Naive B cell (primary cell): ENCODE measurements at regions not wholly inside any gene's neighbourhood (a gene's known extent, or its start where the extent isn't known, plus 50 kb on each side); places are given as distances from the start of the nearest gene placed in this dataset.
A peak's percentile ranks its signal among the peaks of the same experiment; 100 is the strongest.

Experiments
- ATAC-seq, 2 donors: fragments of 150-1000 bp; cut with Tn5 transposase; 2 replicates each; pipeline ENCODE4 v1.10.0; 2021; ENCODE audit warnings: low read depth in 2 of 2, mild to moderate bottlenecking in 2 of 2, moderate library complexity in 2 of 2
- DNase-seq: peaks from one replicate; pipeline ENCODE4 v3.0.0; 2022
- H3K27ac Mint-ChIP-seq, 6 donors: one replicate each; pipeline ENCODE4 v1.8.0; 2020 to 2022; ENCODE audit warnings: mild to moderate bottlenecking in 6 of 6, mixed read lengths in 6 of 6, moderate library complexity in 5 of 6, inconsistent platforms in 2 of 6
- H3K27me3 Mint-ChIP-seq, 3 donors: one replicate each; pipeline ENCODE4 v1.8.0; 2021 to 2022; ENCODE audit warnings: mixed read lengths in 3 of 3, mild to moderate bottlenecking in 1 of 3
- H3K36me3 Mint-ChIP-seq, 2 donors: one replicate each; pipeline ENCODE4 v1.8.0; 2020 to 2022; ENCODE audit warnings: mixed read lengths in 2 of 2, inconsistent platforms in 1 of 2, mild to moderate bottlenecking in 1 of 2
- H3K4me1 Mint-ChIP-seq, 3 donors: one replicate each; pipeline ENCODE4 v1.8.0; 2020 to 2022; ENCODE audit warnings: mixed read lengths in 3 of 3, inconsistent platforms in 1 of 3, mild to moderate bottlenecking in 1 of 3, moderate library complexity in 1 of 3
- H3K4me3 Mint-ChIP-seq, 8 donors: one replicate each; pipeline ENCODE4 v1.8.0; 2020 to 2022; ENCODE audit warnings: mild to moderate bottlenecking in 8 of 8, mixed read lengths in 8 of 8, moderate library complexity in 8 of 8, inconsistent platforms in 2 of 8
- H3K9me3 Mint-ChIP-seq, 7 donors: one replicate each; pipeline ENCODE4 v1.8.0; 2020 to 2022; ENCODE audit warnings: mixed read lengths in 7 of 7, mild to moderate bottlenecking in 5 of 7, inconsistent platforms in 2 of 7, moderate library complexity in 1 of 7

DNA sequence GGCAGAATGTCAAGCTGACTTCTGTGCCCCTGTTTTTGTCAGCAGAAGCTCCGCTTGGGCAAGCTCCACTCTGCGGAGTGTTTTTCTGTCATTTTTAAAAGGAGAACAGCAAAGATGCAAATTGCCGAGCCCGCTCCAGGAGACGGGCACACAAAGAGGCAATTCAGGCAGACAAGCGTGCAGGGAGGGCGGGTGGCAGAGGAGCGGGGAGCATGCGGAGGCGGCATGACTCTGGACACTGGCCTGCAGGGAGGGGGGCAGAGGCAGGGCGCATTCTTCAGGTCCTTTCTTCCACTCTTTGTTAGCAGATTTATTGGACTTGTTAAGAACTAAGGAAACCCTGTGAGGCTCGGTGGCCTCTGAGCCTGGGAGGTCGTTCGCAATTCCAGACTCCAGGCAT is 187.3 kb upstream of the RMST start:
- peak in 1 of 2 donors; percentile 37 for ATAC-seq

DNA sequence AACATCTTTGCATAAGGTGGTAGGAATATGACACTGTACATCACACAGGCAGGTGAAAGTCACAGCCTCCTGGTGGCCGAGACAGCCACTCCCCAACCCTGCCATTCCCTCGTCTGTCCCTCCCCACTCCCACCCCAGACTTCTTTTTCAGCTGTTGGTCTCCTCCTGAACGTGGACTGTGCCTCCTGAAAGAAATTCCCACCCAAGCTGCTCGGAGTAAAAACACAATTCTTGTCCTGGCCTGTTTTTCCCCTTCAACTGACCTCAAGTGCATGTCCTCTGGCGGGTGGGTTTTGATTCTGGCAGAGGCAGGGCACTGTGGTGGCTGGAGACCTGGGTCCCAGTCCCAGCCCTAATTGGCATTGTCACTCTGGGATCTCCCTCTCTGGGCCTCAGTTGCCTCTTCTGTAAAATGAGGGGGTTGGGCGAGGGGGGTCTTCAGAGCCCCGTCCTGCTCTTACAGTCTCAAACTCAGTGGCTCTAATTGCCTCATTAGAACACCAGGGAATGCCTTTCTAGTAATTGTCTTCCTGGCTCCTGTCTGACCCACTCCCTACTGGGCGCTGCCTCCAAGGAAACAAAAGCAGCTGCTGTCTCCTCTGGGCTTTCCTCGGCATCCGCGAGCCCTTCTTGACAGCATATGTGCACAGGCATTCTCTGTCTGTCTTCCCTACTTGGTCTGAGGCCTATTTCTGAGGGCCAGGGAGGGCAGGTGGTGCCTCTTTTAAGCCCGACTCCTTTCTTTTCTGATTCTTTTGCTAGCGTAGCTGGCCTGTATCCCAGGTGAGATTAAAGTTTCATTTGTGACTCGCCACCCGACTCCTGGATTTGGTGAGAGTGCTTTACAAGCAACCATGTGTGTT is 186.6 kb upstream of the RMST start:
- peak overlapping the region in 2 of 6 donors; percentile 52 to 71 for H3K27ac Mint-ChIP-seq
- peaks cover 5 to 21% (median 9%) of the 10 kb centered on the region in 3 donors for H3K4me1 Mint-ChIP-seq
- ATAC-seq (no peak), DNase-seq (no peak)
- H3K4me3 Mint-ChIP-seq = peak overlapping the region in 3 of 8 donors; percentile 9 to 59 (median 41)
- peaks cover 30 to 52% (median 32%) of the 10 kb centered on the region in 3 donors for H3K27me3 Mint-ChIP-seq
- H3K36me3 Mint-ChIP-seq = no peaks in the 10 kb centered on the region
- peaks cover 0 to 16% (median 2%) of the 10 kb centered on the region in 7 donors for H3K9me3 Mint-ChIP-seq

More for the DNA sequence above, 187.3 kb upstream of the RMST start:
- Mint-ChIP-seq H3K36me3 (no peaks in the 10 kb centered on the region), H3K4me3 (peak overlapping the region in 5 of 8 donors; percentile 13 to 71 (median 59)), H3K9me3 (peaks cover 0 to 22% (median 2%) of the 10 kb centered on the region in 7 donors), H3K4me1 (peaks cover 5 to 21% (median 9%) of the 10 kb centered on the region in 3 donors), H3K27me3 (peaks cover 27 to 56% (median 32%) of the 10 kb centered on the region in 3 donors), H3K27ac (peak overlapping the region in 1 of 6 donors; percentile 32)
- DNase-seq = no peak

DNA sequence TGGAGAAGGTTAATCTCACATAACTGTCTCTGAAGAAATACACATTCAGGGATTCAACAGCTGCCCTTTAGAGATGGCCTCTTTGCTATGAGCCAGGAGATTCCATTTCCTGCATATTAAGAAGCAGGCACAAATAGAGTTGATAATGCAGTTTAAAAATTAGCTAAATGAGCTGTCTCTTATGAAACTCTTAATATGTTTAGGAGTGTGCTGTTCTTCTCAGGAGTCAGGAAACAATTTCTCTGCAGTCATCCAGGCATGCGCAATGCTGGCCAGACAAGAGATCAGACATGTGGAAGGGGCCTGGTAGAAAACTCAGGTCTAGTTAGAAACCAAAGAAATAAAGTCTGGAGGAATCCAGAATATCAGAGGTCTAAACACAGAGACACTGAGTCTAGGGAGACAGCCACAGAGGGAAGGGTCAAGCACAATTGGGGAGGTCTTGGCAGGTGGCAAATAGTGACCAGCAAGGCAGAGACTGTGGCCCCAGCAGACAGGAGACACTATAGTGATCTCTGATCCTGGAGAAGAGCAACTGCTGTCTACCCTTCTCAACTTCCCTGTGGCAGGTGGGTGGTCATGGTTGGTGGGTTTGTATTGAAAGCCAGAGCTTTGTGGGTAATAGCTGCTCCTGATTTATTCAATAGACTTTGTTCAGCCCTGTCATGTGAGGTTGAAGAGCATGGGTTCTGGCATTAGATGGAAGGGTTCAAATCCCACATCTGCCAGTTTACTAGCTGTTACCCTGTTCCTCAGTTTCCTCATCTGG is 185.8 kb upstream of the RMST start:
- peaks cover 0 to 12% (median 0%) of the 10 kb centered on the region in 7 donors for H3K9me3 Mint-ChIP-seq
- H3K4me3 Mint-ChIP-seq = peak overlapping the region in 1 of 8 donors; percentile 35
- ATAC-seq (no peak), DNase-seq (no peak)
- H3K4me1 Mint-ChIP-seq = peaks cover 5 to 21% (median 9%) of the 10 kb centered on the region in 3 donors
- H3K36me3 Mint-ChIP-seq = no peaks in the 10 kb centered on the region
- H3K27ac Mint-ChIP-seq = peak overlapping the region in 2 of 6 donors; percentile 52 to 57
- H3K27me3 Mint-ChIP-seq = peaks cover 30 to 50% (median 32%) of the 10 kb centered on the region in 3 donors

DNA sequence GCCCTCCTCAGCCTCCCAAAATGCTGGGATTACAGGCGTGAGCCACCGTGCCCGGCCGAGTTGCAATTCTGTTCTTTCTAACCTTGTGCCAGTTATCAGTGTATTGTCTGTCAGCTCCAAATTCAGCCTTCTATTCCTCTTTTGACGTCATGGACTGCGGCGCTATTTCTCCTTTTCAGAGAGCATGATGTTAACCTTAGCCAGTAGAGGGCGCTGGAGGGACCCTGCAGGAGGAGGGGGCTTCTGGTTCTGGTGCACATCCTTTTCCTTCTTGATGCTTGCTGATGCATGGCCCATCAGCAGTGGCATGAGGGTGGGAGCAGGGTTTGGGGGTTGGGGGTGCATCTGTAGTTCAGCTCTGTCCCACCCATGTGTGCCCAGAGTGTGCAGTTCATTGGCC is 179.3 kb upstream of the RMST start:
- DNase-seq (no peak), ATAC-seq (no peak)
- Mint-ChIP-seq H3K27ac (no peak overlapping the region), H3K9me3 (peaks cover 0 to 4% (median 0%) of the 10 kb centered on the region in 7 donors), H3K4me3 (no peak overlapping the region), H3K36me3 (no peaks in the 10 kb centered on the region), H3K4me1 (no peaks in the 10 kb centered on the region), H3K27me3 (peaks cover 14 to 29% (median 19%) of the 10 kb centered on the region in 3 donors)

DNA sequence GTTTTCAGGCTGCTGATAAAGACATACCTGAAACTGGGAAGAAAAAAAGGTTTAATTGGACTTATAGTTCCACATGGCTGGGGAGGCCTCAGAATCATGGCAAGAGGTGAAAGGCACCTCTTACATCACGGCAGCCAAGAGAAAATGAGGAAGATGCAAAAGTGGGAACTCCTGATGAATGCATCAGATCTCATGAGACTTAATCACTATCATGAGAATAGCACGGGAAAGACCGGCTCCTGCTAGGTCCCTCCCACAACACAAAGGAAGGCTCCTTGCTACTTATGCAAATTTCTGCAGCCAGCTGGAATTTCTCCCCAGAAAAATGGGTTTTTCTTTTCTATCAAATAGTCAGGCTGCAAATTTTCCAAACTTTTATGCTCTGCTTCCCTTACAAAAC is 174.1 kb upstream of the RMST start:
- Mint-ChIP-seq H3K4me3 (no peak overlapping the region), H3K9me3 (no peaks in the 10 kb centered on the region), H3K4me1 (peaks cover 21 to 32% (median 28%) of the 10 kb centered on the region in 3 donors), H3K36me3 (no peaks in the 10 kb centered on the region), H3K27me3 (peaks cover 0 to 12% (median 5%) of the 10 kb centered on the region in 3 donors), H3K27ac (peak overlapping the region in 1 of 6 donors; percentile 20)
- no peak for ATAC-seq
- DNase-seq = no peak

DNA sequence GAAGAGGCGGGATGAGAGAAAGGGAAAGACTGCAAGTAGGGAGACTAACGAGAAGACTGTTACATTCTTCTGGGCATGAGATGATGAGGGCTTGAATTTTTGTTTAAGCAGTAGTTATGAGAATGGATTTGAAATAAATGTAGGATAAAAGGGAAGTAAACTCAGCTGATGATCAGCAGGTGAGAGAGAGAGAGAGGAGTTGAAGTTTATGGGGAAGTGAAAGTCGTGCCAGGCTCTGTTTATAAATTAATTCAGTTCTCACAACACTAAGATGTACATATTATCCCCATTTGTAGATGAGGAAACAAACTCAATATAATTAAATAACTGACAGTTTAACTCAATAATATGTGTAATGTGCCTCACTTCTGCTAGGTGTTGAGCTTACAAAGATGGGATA is 170.0 kb upstream of the RMST start:
- Mint-ChIP-seq H3K9me3 (peaks cover 2 to 16% (median 11%) of the 10 kb centered on the region in 7 donors), H3K4me1 (peaks cover 24 to 35% (median 30%) of the 10 kb centered on the region in 3 donors), H3K27me3 (peaks cover 0 to 4% (median 0%) of the 10 kb centered on the region in 3 donors), H3K4me3 (peak overlapping the region in 5 of 8 donors; percentile 3 to 50 (median 17)), H3K36me3 (peaks cover 2 to 4% of the 10 kb centered on the region in 2 donors), H3K27ac (peak overlapping the region; percentile 2 to 78 (median 42))
- ATAC-seq (peak; percentile 96 to 97), DNase-seq (peak; percentile 65)

DNA sequence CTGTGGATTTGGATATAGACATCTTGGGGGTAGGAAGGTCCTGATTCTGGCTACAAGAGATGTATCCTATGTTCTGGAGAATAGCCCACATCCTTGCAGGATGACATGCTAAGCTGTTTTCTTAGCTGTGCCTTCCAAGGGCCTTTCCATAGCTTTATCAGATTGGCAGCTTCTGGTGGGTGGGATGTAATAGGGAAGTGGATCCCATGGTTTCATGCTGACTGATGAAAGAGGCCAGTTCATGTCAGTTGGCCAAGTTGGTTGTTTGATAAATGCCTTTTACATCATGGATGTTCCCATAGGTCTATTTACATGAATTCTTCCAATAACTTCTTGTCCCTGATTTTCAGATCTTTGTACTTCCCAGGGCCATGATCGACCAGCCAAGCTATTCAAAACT is 169.1 kb upstream of the RMST start:
- peak overlapping the region in 3 of 6 donors; percentile 4 to 40 (median 13) for H3K27ac Mint-ChIP-seq
- no peak for ATAC-seq
- peak overlapping the region in 1 of 8 donors; percentile 26 for H3K4me3 Mint-ChIP-seq
- H3K27me3 Mint-ChIP-seq = peaks cover 3 to 8% (median 4%) of the 10 kb centered on the region in 3 donors
- H3K9me3 Mint-ChIP-seq = peaks cover 2 to 19% (median 11%) of the 10 kb centered on the region in 7 donors
- H3K4me1 Mint-ChIP-seq = peaks cover 24 to 35% (median 30%) of the 10 kb centered on the region in 3 donors
- H3K36me3 Mint-ChIP-seq = peaks cover 4 to 7% of the 10 kb centered on the region in 2 donors
- DNase-seq = no peak

DNA sequence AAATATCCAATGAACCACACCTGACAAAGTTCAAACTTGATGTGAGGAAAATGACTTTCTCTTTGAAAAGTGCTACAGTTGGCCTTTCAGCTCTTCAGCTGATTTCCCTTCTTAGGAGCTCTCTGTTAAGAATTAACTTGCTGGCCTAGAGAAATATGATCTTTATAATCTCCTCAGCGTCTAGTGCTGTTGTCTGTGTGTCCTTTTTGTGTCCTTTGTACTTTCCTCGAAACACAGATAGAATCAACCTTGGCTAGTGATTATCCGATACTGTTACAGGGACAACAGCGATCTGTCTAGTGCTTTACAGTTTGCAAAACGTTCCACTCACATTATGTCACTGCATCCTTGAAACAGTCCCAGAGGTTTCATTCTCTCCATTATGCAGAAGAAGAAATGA is 162.8 kb upstream of the RMST start:
- no peak overlapping the region for H3K27ac Mint-ChIP-seq

DNA sequence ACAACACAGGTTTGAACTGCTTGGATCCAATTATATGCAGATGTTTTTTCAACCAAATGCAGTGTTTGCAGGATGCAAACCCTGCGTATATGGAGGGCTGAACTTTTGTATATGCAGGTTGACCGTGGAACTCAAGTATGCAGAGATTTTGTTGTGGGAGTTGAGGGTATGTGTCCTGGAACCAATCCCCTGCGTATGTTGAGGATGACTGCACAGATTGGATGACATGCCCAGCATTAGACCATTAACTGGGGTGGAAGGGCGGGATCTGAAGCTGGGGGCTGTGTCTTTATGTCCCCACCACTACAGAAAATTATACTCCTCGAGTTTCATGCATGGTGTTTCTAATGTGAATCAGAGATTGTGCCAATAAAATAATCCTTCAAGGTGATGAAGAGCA is 162.2 kb upstream of the RMST start:
- H3K36me3 Mint-ChIP-seq = peaks cover 4 to 14% of the 10 kb centered on the region in 2 donors
- peaks cover 0 to under 1% (median 0%) of the 10 kb centered on the region in 3 donors for H3K4me1 Mint-ChIP-seq
- no peak for DNase-seq
- peaks cover 34 to 43% (median 42%) of the 10 kb centered on the region in 3 donors for H3K27me3 Mint-ChIP-seq
- peaks cover 0 to 9% (median 7%) of the 10 kb centered on the region in 7 donors for H3K9me3 Mint-ChIP-seq
- ATAC-seq = no peak
- H3K4me3 Mint-ChIP-seq = no peak overlapping the region
- peak overlapping the region in 3 of 6 donors; percentile 23 to 54 (median 47) for H3K27ac Mint-ChIP-seq

More for the DNA sequence above, 162.8 kb upstream of the RMST start:
- no peak for DNase-seq
- no peak for ATAC-seq
- Mint-ChIP-seq H3K36me3 (peaks cover 4 to 14% of the 10 kb centered on the region in 2 donors), H3K9me3 (peaks cover 2 to 14% (median 10%) of the 10 kb centered on the region in 7 donors), H3K4me1 (no peaks in the 10 kb centered on the region), H3K4me3 (no peak overlapping the region), H3K27me3 (peaks cover 34 to 43% (median 42%) of the 10 kb centered on the region in 3 donors)

DNA sequence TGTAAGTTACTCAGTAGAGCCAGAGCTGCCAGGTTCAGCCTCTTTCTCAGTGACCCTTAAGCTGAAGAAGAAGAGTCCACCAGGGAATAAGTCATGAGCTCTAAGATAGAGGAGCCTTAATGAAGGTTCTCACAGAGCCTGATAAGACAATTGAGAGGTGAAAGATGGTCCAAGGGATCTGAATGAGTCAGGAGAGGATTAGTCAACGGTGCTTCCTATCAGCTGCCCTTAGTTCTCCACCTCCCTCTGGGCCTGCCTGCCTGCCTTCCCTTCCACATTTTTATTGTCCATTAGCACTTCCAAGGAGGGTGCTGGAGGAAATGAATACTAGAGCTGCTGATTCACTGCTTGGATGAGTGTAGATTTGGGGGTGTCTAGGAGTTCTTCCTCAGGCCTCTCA is 161.7 kb upstream of the RMST start:
- peak overlapping the region in 1 of 6 donors; percentile 23 for H3K27ac Mint-ChIP-seq

DNA sequence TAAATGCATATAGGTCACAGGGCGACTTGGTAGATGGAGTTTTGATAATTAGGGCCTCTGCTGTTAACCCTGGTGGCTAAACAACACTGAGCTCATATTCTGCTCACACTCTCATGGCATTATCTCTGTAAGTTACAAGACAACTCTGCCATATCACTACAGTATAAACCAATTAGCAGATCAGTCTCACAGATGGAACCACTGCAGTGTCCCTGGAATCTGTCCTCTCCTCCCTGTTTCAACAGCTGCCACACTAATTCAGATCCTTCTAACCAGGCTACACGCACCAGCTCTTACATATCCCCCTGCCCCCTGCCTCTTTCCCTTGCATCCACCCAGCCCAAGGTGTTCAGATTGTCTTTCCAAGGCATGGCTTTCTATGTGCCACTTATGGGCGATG is 161.0 kb upstream of the RMST start:
- Mint-ChIP-seq H3K36me3 (peaks cover 4 to 14% of the 10 kb centered on the region in 2 donors), H3K4me1 (peaks cover 7 to 12% (median 10%) of the 10 kb centered on the region in 3 donors)

More for the DNA sequence above, 161.7 kb upstream of the RMST start:
- Mint-ChIP-seq H3K9me3 (peaks cover 0 to 9% (median 4%) of the 10 kb centered on the region in 7 donors), H3K4me3 (no peak overlapping the region), H3K27me3 (peaks cover 34 to 43% (median 42%) of the 10 kb centered on the region in 3 donors), H3K4me1 (peaks cover under 1 to 5% (median 3%) of the 10 kb centered on the region in 3 donors), H3K36me3 (peaks cover 4 to 14% of the 10 kb centered on the region in 2 donors)
- DNase-seq = no peak
- no peak for ATAC-seq

DNA sequence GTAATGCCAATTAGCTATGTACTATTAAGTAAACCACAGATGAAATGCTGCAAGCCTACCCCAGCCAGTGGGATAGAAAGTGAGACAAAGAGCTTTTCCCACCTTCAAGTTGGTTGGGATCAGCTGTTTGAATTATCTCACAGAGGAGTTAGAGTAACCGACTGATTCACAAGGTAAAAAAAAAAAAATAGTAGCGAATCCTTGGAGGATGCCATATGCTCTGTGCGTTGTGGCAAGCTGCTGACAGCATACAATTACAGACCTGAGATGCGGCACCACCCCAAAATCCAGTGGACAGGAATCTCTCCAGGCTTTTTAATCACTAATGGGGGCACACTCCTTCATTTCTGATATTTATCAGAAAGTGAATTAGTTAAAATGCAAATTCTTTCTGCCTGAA is 157.0 kb upstream of the RMST start:
- Mint-ChIP-seq H3K4me3 (peak overlapping the region in 2 of 8 donors; percentile 6 to 32), H3K9me3 (peaks cover 0 to 3% (median 2%) of the 10 kb centered on the region in 7 donors)

More for the DNA sequence above, 161.0 kb upstream of the RMST start:
- Mint-ChIP-seq H3K27me3 (peaks cover 34 to 43% (median 42%) of the 10 kb centered on the region in 3 donors), H3K9me3 (peaks cover 0 to 8% (median 3%) of the 10 kb centered on the region in 7 donors), H3K4me3 (no peak overlapping the region), H3K27ac (no peak overlapping the region)
- no peak for DNase-seq
- no peak for ATAC-seq

More for the DNA sequence above, 157.0 kb upstream of the RMST start:
- no peak for DNase-seq
- Mint-ChIP-seq H3K36me3 (peaks cover 0 to 7% of the 10 kb centered on the region in 2 donors), H3K27me3 (peaks cover 21 to 31% (median 26%) of the 10 kb centered on the region in 3 donors), H3K27ac (peak overlapping the region in 3 of 6 donors; percentile 9 to 85 (median 10)), H3K4me1 (peaks cover 16 to 23% (median 19%) of the 10 kb centered on the region in 3 donors)
- ATAC-seq = no peak
